Posterior cingulate gyrus (tissue), 11 donors: ENCODE measurements at regions not wholly inside any gene's neighbourhood (a gene's known extent, or its start where the extent isn't known, plus 50 kb on each side); places are given as distances from the start of the nearest gene placed in this dataset.
"Not testable (repeated sequence)": the region's sequence is repeated elsewhere in the genome, so short reads cannot be mapped to it uniquely, and the experiment has no call there.

Source experiments
- DNase-seq, 10 donors: peaks; one replicate each; pipeline versions ENCODE4 v3.0.0 to v3.0.0-alpha.2; 2020 to 2021; ENCODE audit warnings: mixed read lengths in 3 of 10
- intact Hi-C: fragments of 100-400 bp; cut with DNase I; formaldehyde crosslinking; loops from one replicate; pipeline ENCODE4 v1.15.1; 2023

- intact Hi-C loops, DNase-seq: not testable (repeated sequence)
Measured at GRCh38 chr21:5975719-5976118, 4545.7 kb upstream of the TPTE start.

GRCh38 chr21:5997586-5997985 is 4523.8 kb upstream of the TPTE start:
- DNase-seq = not testable (repeated sequence)

GRCh38 chr21:6015422-6016057 is 4505.8 kb upstream of the TPTE start:
- intact Hi-C loops, DNase-seq: not testable (repeated sequence)

More at GRCh38 chr21:5997586-5997985, 4523.8 kb upstream of the TPTE start:
- intact Hi-C loops = not testable (repeated sequence)

GRCh38 chr21:6020460-6020859 is 4500.9 kb upstream of the TPTE start:
- not testable (repeated sequence) for DNase-seq

GRCh38 chr21:6020953-6021716 is 4500.2 kb upstream of the TPTE start:
- DNase-seq, intact Hi-C loops: not testable (repeated sequence)

More at GRCh38 chr21:6020460-6020859, 4500.9 kb upstream of the TPTE start:
- intact Hi-C loops = not testable (repeated sequence)

- DNase-seq, intact Hi-C loops: not testable (repeated sequence)
Measured at GRCh38 chr21:6021717-6022270, 4499.6 kb upstream of the TPTE start.

- intact Hi-C loops, DNase-seq: not testable (repeated sequence)
Measured at GRCh38 chr21:6023331-6023730, 4498.1 kb upstream of the TPTE start.

- intact Hi-C loops, DNase-seq: not testable (repeated sequence)
Measured at GRCh38 chr21:6025139-6025538, 4496.2 kb upstream of the TPTE start.

GRCh38 chr21:6027497-6027896 is 4493.9 kb upstream of the TPTE start:
- DNase-seq, intact Hi-C loops: not testable (repeated sequence)

- DNase-seq, intact Hi-C loops: not testable (repeated sequence)
Measured at GRCh38 chr21:6034124-6034678, 4487.2 kb upstream of the TPTE start.

- DNase-seq, intact Hi-C loops: not testable (repeated sequence)
Measured at GRCh38 chr21:6034820-6035473, 4486.4 kb upstream of the TPTE start.

- DNase-seq, intact Hi-C loops: not testable (repeated sequence)
Measured at GRCh38 chr21:6035474-6036155, 4485.8 kb upstream of the TPTE start.

- intact Hi-C loops = not testable (repeated sequence)
Measured at GRCh38 chr21:6039224-6039623, 4482.2 kb upstream of the TPTE start.

GRCh38 chr21:6040095-6040494 is 4481.3 kb upstream of the TPTE start:
- intact Hi-C loops, DNase-seq: not testable (repeated sequence)

More at GRCh38 chr21:6039224-6039623, 4482.2 kb upstream of the TPTE start:
- DNase-seq = not testable (repeated sequence)

GRCh38 chr21:6043430-6044275 is 4477.7 kb upstream of the TPTE start:
- intact Hi-C loops = not testable (repeated sequence)
- peak in 1 of 10 donors; percentile 13 for DNase-seq

GRCh38 chr21:6044695-6045094 is 4476.7 kb upstream of the TPTE start:
- DNase-seq, intact Hi-C loops: not testable (repeated sequence)

- DNase-seq, intact Hi-C loops: not testable (repeated sequence)
Measured at GRCh38 chr21:6049930-6050329, 4471.5 kb upstream of the TPTE start.

- intact Hi-C loops = not testable (repeated sequence)
Measured at GRCh38 chr21:6052109-6052508, 4469.3 kb upstream of the TPTE start.

GRCh38 chr21:6053145-6053544 is 4468.2 kb upstream of the TPTE start:
- intact Hi-C loops, DNase-seq: not testable (repeated sequence)

More at GRCh38 chr21:6052109-6052508, 4469.3 kb upstream of the TPTE start:
- DNase-seq = not testable (repeated sequence)
